HepG2 (cell line): ENCODE measurements at regions not wholly inside any gene's neighbourhood (a gene's known extent, or its start where the extent isn't known, plus 50 kb on each side); places are given as distances from the start of the nearest gene placed in this dataset.

ENCODE experiments used
- ATAC-seq: fragments of 200-7000 bp; cut with Tn5 transposase; 3 replicates; pipeline ENCODE4 v1.9.1; 2020; ENCODE audit warnings: mild to moderate bottlenecking, moderate library complexity
- BruUV-seq: library from RNA; stranded (reverse); fragments of 400-500 nt; replicated peaks from 2 replicates; lab custom pipeline; 2021; lab: Mats Ljungman, UMichigan
- CTCF ChIA-PET: fragments of 300-600 bp; formaldehyde crosslinking; extraction: SDS; loops from one replicate; lab custom pipeline; 2021; ENCODE audit warnings: low total read pairs, inconsistent platforms, low intra/inter-chr PET ratio; lab: Yijun Ruan, JAX
- POLR2A ChIA-PET: fragments of 350-600 bp; sonication (Branson Sonifier 250); formaldehyde crosslinking; loops from one replicate; lab custom pipeline; 2020; ENCODE audit warnings: antibody characterized with exemption, inconsistent platforms; lab: Yijun Ruan, JAX
- DNase-seq: peaks from one replicate; pipeline ENCODE4 v3.0.0-alpha.2; 2015; ENCODE audit warnings: low spot score
- FAIRE-seq: peaks from 3 replicates; lab custom pipeline; 2011; peaks lifted over from hg19 to GRCh38; lab: Jason Lieb, UNC
- H2AFZ ChIP-seq: one replicate; pipeline ENCODE4 v1.6.1; 2011; ENCODE audit warnings: low read length, inconsistent platforms
- H3K27ac ChIP-seq: fragments of 300-600 bp; 3 replicates; pipeline ENCODE4 v1.8.0; 2011; ENCODE audit warnings: mixed run types, mild to moderate bottlenecking, mixed read lengths, low read length, inconsistent platforms; ENCODE audit not compliant: insufficient read depth; ENCODE audit errors: extremely low read length
- H3K27me3 ChIP-seq, 2 experiments: fragments of 200-600 bp in 1 of 2; 2 replicates in 1 of 2; 3 replicates in 1 of 2; pipeline versions ENCODE4 v1.6.0 to v1.8.0; 2011; ENCODE audit warnings: low read length in 2 of 2, mild to moderate bottlenecking in 2 of 2, moderate library complexity in 2 of 2, inconsistent platforms in 1 of 2; ENCODE audit not compliant: insufficient read depth in 2 of 2, control insufficient read depth in 1 of 2
- H3K36me3 ChIP-seq, 2 experiments: fragments of 200-600 bp in 1 of 2; replicated peaks in 1 of 2; 2 replicates in 1 of 2; 3 replicates in 1 of 2; pipeline versions ENCODE4 v1.5.1 to v1.8.0; 2011; ENCODE audit warnings: low read length in 2 of 2, inconsistent platforms in 1 of 2; ENCODE audit not compliant: insufficient read depth in 2 of 2, control insufficient read depth in 1 of 2
- H3K4me1 ChIP-seq: 2 replicates; pipeline ENCODE4 v1.5.1; 2012; ENCODE audit warnings: low read length, inconsistent platforms; ENCODE audit not compliant: insufficient read depth
- H3K4me2 ChIP-seq: 2 replicates; pipeline ENCODE4 v1.6.0; 2011; ENCODE audit warnings: low read depth, low read length, inconsistent platforms
- H3K4me3 ChIP-seq, 3 experiments: fragments of 200-600 bp in 1 of 3; sonication (generic), shearing (Covaris generic) in 1 of 3; replicated peaks in 1 of 3; 2 replicates each; pipeline ENCODE4 v1.5.1; 2011 to 2016; ENCODE audit warnings: low read length in 3 of 3, inconsistent platforms in 2 of 3, low read depth in 2 of 3, mild to moderate bottlenecking in 2 of 3, control low read depth in 1 of 3, mixed read lengths in 1 of 3; ENCODE audit not compliant: insufficient read depth in 1 of 3
- H3K79me2 ChIP-seq: one replicate; pipeline ENCODE4 v1.6.1; 2011; ENCODE audit warnings: low read length, inconsistent platforms; ENCODE audit not compliant: insufficient read depth
- H3K9ac ChIP-seq: 2 replicates; pipeline ENCODE4 v1.6.0; 2011; ENCODE audit warnings: mild to moderate bottlenecking, low read depth, low read length, inconsistent platforms; ENCODE audit not compliant: insufficient read depth
- H3K9me3 ChIP-seq: 2 replicates; pipeline ENCODE4 v1.5.1; 2012; ENCODE audit warnings: mild to moderate bottlenecking, low read length
- H4K20me1 ChIP-seq: 2 replicates; pipeline ENCODE4 v1.6.0; 2011; ENCODE audit warnings: inconsistent platforms, mild to moderate bottlenecking, low read length, moderate library complexity; ENCODE audit not compliant: insufficient read depth
- CREB1 ChIP-seq, 2 experiments: fragments of 450-650 bp in 1 of 2; IDR thresholded peaks; 2 replicates each; pipeline ENCODE4 v1.6.1; 2016 to 2017; ENCODE audit warnings: control low read depth in 1 of 2, mild to moderate bottlenecking in 1 of 2, missing compliant biosample characterization in 1 of 2, missing genetic modification characterization in 1 of 2
- KDM6A ChIP-seq: IDR thresholded peaks from 2 replicates; pipeline ENCODE4 v1.6.1; 2016; ENCODE audit warnings: low read depth
- MTF2 ChIP-seq: sonication (generic); formaldehyde crosslinking; IDR thresholded peaks from 2 replicates; pipeline ENCODE4 v1.5.0; 2020; ENCODE audit warnings: missing genetic modification reagents, borderline replicate concordance
- POGZ ChIP-seq: sonication (generic); formaldehyde crosslinking; IDR thresholded peaks from 2 replicates; pipeline ENCODE4 v1.4.0; 2020; ENCODE audit warnings: mild to moderate bottlenecking, missing genetic modification reagents
- ZNF326 ChIP-seq: sonication (generic); formaldehyde crosslinking; IDR thresholded peaks from 2 replicates; pipeline ENCODE4 v1.4.0; 2020; ENCODE audit warnings: missing genetic modification reagents, borderline replicate concordance
- ZNF501 ChIP-seq: sonication (generic); formaldehyde crosslinking; IDR thresholded peaks from 2 replicates; pipeline ENCODE4 v1.5.1; 2020; ENCODE audit warnings: mild to moderate bottlenecking, moderate library complexity, missing genetic modification reagents
- ZNF547 ChIP-seq: sonication (generic); formaldehyde crosslinking; IDR thresholded peaks from 2 replicates; pipeline ENCODE4 v1.5.1; 2020; ENCODE audit warnings: mild to moderate bottlenecking, missing genetic modification reagents
- ZSCAN20 ChIP-seq: sonication (generic); formaldehyde crosslinking; IDR thresholded peaks from 2 replicates; pipeline ENCODE4 v1.4.0; 2020; ENCODE audit warnings: missing genetic modification reagents, mild to moderate bottlenecking, borderline replicate concordance
- WGBS: methylation state at CpG from one replicate; pipeline ENCODE4 v1.1.6; 2017; ENCODE audit warnings: low lambda C conversion rate; 5-methylcytosine and 5-hydroxymethylcytosine counted together
- in situ Hi-C: cut with HindIII; loops from 2 replicates; pipeline ENCODE4 v1.10.0; 2017; ENCODE audit warnings: low pct_unique_long_range_greater_than_20kb; ENCODE audit not compliant: extremely low pct_ligation_motif_present
- intact Hi-C: fragments of 100-400 bp; cut with micrococcal nuclease; formaldehyde crosslinking; loops from one replicate; pipeline ENCODE4 v1.10.0; 2022; ENCODE audit not compliant: unreplicated experiment
- TF ChIP-seq, protein P1 (sequence below): sonication (generic); formaldehyde crosslinking; IDR thresholded peaks from 2 replicates; pipeline ENCODE4 v1.5.0; 2020; ENCODE audit warnings: missing genetic modification reagents

DNA sequence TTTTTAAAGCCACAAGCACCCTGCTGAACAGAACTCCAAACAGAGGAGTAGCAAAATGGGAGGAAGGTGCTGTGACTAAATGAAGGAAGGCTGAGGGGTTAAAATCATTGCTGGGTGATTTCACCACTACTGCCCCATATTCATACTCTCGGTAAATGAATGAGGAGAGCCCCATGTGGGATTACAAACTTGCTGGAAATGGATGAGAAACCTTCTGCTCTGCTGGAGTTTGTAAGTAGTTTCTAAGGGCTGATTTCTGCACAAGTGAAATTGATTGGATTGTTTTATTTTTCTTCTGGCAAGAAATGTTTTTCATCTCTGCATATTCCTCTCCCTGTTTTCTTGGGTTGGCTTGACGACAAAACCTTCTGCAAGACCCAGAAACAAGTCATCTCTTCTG, 533.5 kb upstream of the MMS22L start (continued):
- TF ChIP-seq, protein P1, sequence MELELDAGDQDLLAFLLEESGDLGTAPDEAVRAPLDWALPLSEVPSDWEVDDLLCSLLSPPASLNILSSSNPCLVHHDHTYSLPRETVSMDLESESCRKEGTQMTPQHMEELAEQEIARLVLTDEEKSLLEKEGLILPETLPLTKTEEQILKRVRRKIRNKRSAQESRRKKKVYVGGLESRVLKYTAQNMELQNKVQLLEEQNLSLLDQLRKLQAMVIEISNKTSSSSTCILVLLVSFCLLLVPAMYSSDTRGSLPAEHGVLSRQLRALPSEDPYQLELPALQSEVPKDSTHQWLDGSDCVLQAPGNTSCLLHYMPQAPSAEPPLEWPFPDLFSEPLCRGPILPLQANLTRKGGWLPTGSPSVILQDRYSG, result no peak
- no peak for TF ChIP-seq KDM6A
- TF ChIP-seq POGZ (CRISPR knock-in tag), result no peak
- no peak for TF ChIP-seq ZNF326 (CRISPR knock-in tag)
- no peak for TF ChIP-seq ZSCAN20 (CRISPR knock-in tag)
- TF ChIP-seq ZNF547, result no peak
- TF ChIP-seq, all 625 proteins: peak for 0

DNA sequence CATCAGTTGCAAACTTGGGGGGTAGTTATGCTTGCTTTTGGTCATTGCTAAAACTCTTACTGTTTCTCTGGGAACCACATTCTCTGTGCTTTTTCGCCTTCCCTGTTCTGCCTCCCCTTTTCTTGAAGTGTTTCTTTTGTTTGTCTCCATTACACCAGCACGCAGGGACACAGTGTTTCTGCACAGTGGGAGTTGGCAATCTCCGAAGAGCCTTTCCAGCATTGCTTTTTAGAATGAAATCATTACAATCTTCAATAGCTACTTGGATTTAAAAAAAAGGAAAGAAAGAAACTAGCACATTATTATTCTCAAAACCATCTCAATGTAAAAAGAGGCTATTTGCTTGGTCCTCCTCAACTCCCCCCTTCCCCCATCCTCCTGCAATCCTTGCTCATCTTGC, 536.7 kb upstream of the MMS22L start:
- DNase-seq (no peak), ATAC-seq (no peak), FAIRE-seq (no peak)
- Histone ChIP-seq H4K20me1 (no peaks in the 10 kb centered on the region), H2AFZ (no peak overlapping the region), H3K4me2 (no peak overlapping the region), H3K79me2 (no peaks in the 10 kb centered on the region), H3K27me3 (no peaks in the 10 kb centered on the region), H3K36me3 (no peaks in the 10 kb centered on the region), H3K4me1 (no peaks in the 10 kb centered on the region), H3K9me3 (no peaks in the 10 kb centered on the region), H3K4me3 (no peak overlapping the region), H3K27ac (no peak overlapping the region), H3K9ac (no peak overlapping the region)
- BruUV-seq, result no TSS peak
- intact Hi-C loops (no loop called here), in situ Hi-C loops (no loop called here)
- CTCF ChIA-PET, result no interaction called here
- POLR2A ChIA-PET, result no interaction called here
- no peak for TF ChIP-seq ZNF501 (CRISPR knock-in tag)
- 1% methylated on average over 3 of the region's 3 CpGs for WGBS

DNA sequence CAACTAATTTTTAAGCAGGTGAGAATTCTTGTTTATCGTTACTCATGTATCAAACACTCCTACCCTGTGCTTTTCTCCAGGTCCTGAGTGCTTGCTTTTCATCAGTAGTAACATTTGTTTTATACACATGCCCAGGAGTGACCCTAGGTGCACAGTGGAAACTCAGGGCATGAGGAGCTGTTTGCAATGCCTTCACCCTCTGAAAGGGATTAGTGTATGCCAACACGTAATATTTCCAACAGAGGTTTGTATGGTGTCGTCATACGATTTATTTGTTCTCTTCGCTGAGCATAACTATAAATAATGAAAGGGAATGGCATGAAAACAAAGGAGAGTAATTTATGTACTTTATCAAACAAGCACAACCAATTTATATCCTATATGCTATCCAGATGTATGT, 537.4 kb upstream of the MMS22L start:
- Histone ChIP-seq H3K27ac (no peak overlapping the region), H3K9me3 (no peaks in the 10 kb centered on the region), H3K4me2 (no peak overlapping the region), H3K79me2 (no peaks in the 10 kb centered on the region), H3K27me3 (no peaks in the 10 kb centered on the region), H3K4me1 (no peaks in the 10 kb centered on the region), H2AFZ (no peak overlapping the region), H4K20me1 (no peaks in the 10 kb centered on the region)
- CTCF ChIA-PET, result no interaction called here
- ATAC-seq (no peak), DNase-seq (no peak), FAIRE-seq (no peak)
- 0% methylated on average over 5 of the region's 5 CpGs for WGBS
- in situ Hi-C loops, result no loop called here
- no peak for TF ChIP-seq MTF2 (CRISPR knock-in tag)
- TF ChIP-seq CREB1 (IDR thresholded peaks at IDR 0.05), result peak; percentile 18; the same call in 1 of the 2 replicates
- no peak for TF ChIP-seq CREB1 (CRISPR knock-in tag; IDR thresholded peaks at IDR 0.05)
- TF ChIP-seq, all 625 proteins: peak for 1
- H3K4me3 ChIP-seq, result no peak overlapping the region
- no peak overlapping the region for H3K9ac ChIP-seq
- H3K36me3 ChIP-seq, result no peaks in the 10 kb centered on the region
- intact Hi-C loops, result no loop called here
- POLR2A ChIA-PET, result no interaction called here
- no TSS peak for BruUV-seq
